ENCODE measurements at regions not wholly inside any gene's neighbourhood (a gene's known extent, or its start where the extent isn't known, plus 50 kb on each side); places are given as distances from the start of the nearest gene placed in this dataset.

DNA sequence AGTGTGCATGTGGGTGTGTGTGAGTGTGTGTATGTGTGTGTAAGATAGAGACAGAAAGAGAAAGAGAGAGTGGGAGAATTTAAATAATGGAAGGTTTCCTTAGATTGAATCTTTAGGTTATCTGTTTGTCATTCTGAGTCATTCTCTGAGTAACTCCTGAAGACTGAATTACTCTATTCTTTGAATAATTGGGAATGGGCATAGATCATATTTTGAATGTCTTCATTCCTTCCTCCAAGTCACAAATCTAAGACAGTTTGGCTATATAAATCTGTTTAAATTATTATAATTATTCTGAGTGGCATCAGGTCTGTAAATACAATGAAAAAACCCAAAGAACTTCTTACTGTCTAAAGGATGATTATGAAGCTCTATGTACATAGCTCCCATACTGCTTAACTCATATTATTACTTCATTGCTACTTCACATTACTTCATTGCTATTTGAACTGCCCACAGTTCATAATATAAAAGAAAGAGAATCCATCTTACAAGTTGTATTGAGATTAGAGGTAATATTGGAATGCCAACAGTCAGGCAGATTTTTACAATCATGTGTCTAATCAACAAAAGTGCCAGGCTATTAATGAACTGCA lies 346.6 kb upstream of the CCDC179 start:
- H3F3A ChIP-seq (ENCODE audit: control insufficient read depth, insufficient read depth): no peaks in the 10 kb centered on the region
- no peak overlapping the region for H3K27ac ChIP-seq (ENCODE audit: low read depth, low read length)
- H3K9me2 ChIP-seq (replicated peaks; ENCODE audit: control insufficient read depth, low read length): no peaks in the 10 kb centered on the region
- no peaks in the 10 kb centered on the region for H4K20me1 ChIP-seq (ENCODE audit: control insufficient read depth, insufficient read depth, low read depth, low read length)
- H3K36me3 ChIP-seq (ENCODE audit: control insufficient read depth, low read length): no peaks in the 10 kb centered on the region
- no peaks in the 10 kb centered on the region for H3K27me3 ChIP-seq (ENCODE audit: control insufficient read depth, low read length)
- no peaks in the 10 kb centered on the region for H3K79me2 ChIP-seq (ENCODE audit: control insufficient read depth, low read length)
- H3K4me3 ChIP-seq (ENCODE audit: low read length): no peak overlapping the region
- no peak overlapping the region for H3K4me2 ChIP-seq (ENCODE audit: low read length)
- no peak for TF ChIP-seq EZH2phosphoT487 (IDR thresholded peaks at IDR 0.05; ENCODE audit: borderline replicate concordance, low read length)
- TF ChIP-seq, protein P1, sequence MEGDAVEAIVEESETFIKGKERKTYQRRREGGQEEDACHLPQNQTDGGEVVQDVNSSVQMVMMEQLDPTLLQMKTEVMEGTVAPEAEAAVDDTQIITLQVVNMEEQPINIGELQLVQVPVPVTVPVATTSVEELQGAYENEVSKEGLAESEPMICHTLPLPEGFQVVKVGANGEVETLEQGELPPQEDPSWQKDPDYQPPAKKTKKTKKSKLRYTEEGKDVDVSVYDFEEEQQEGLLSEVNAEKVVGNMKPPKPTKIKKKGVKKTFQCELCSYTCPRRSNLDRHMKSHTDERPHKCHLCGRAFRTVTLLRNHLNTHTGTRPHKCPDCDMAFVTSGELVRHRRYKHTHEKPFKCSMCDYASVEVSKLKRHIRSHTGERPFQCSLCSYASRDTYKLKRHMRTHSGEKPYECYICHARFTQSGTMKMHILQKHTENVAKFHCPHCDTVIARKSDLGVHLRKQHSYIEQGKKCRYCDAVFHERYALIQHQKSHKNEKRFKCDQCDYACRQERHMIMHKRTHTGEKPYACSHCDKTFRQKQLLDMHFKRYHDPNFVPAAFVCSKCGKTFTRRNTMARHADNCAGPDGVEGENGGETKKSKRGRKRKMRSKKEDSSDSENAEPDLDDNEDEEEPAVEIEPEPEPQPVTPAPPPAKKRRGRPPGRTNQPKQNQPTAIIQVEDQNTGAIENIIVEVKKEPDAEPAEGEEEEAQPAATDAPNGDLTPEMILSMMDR (IDR thresholded peaks at IDR 0.05; ENCODE audit: low read depth, low read length, poor library complexity, severe bottlenecking): no peak
- no peaks in the 10 kb centered on the region for H3K4me1 ChIP-seq (ENCODE audit: control insufficient read depth, low read length)
- peaks cover 19% of the 10 kb centered on the region for H3K9me3 ChIP-seq (ENCODE audit: control insufficient read depth, insufficient read depth, low read length)

DNA sequence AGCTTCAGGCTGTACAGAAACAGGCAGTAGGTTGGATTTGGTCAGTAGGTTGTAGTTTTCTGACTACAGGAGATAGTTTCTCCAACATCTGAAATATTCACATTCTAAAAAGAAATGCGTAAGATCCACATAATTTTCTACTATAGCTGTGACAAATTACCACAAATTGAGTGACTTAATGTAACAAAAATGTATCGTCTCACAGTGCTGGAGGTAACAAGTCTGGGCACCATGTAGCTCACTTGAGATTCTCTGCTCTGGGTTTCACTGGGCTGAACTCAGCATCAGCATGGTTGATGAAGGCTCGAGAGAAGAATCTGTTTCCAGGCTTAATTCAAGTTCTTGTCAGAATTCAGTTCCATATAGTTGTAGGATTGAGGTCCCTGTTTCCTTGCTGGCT lies 350.9 kb upstream of the CCDC179 start:
- H3K79me2 ChIP-seq (ENCODE audit: control insufficient read depth, low read length): no peaks in the 10 kb centered on the region
- peaks cover 6% of the 10 kb centered on the region; the same call in 1 of the 2 replicates for H3K4me1 ChIP-seq (ENCODE audit: control insufficient read depth, low read length)
- no peaks in the 10 kb centered on the region for H3K36me3 ChIP-seq (ENCODE audit: control insufficient read depth, low read length)
- TF ChIP-seq, protein P1 (IDR thresholded peaks at IDR 0.05; ENCODE audit: low read depth, low read length, poor library complexity, severe bottlenecking): no peak
- no peak for TF ChIP-seq EZH2phosphoT487 (IDR thresholded peaks at IDR 0.05; ENCODE audit: borderline replicate concordance, low read length)
- H3K4me3 ChIP-seq (ENCODE audit: low read length): no peak overlapping the region
- H4K20me1 ChIP-seq (ENCODE audit: control insufficient read depth, insufficient read depth, low read depth, low read length): no peaks in the 10 kb centered on the region
- no peaks in the 10 kb centered on the region for H3K27me3 ChIP-seq (ENCODE audit: control insufficient read depth, low read length)
- no peaks in the 10 kb centered on the region for H3K9me2 ChIP-seq (replicated peaks; ENCODE audit: control insufficient read depth, low read length)
- H3F3A ChIP-seq (ENCODE audit: control insufficient read depth, insufficient read depth): no peaks in the 10 kb centered on the region
- H3K27ac ChIP-seq (ENCODE audit: low read depth, low read length): no peak overlapping the region
- no peak overlapping the region for H3K4me2 ChIP-seq (ENCODE audit: low read length)
- no peaks in the 10 kb centered on the region for H3K9me3 ChIP-seq (ENCODE audit: control insufficient read depth, insufficient read depth, low read length)

DNA sequence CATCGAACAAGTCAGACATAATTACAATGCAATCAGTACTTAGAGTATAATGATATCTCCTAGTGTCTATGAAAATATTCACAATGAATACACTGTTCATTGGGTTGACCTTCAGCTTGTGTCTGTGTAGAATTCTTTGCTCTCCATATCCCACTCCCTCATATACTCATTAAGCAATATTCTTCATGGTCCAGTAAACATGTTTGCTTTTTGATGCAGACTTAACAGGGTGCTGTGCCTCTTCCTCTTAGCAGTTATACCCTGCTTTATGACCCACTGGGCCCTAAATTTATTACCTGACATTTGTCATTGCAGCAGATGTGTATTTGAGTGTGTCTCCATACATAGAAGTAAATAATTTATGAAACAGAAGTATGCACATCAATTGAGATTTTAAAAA lies 352.5 kb upstream of the CCDC179 start:
- H3K4me2 ChIP-seq (ENCODE audit: low read length): no peak overlapping the region
- no peaks in the 10 kb centered on the region for H3K9me2 ChIP-seq (replicated peaks; ENCODE audit: control insufficient read depth, low read length)
- no peaks in the 10 kb centered on the region for H4K20me1 ChIP-seq (ENCODE audit: control insufficient read depth, insufficient read depth, low read depth, low read length)
- H3K27me3 ChIP-seq (ENCODE audit: control insufficient read depth, low read length): no peaks in the 10 kb centered on the region
- TF ChIP-seq, protein P1 (IDR thresholded peaks at IDR 0.05; ENCODE audit: low read depth, low read length, poor library complexity, severe bottlenecking): no peak
- no peak for TF ChIP-seq EZH2phosphoT487 (IDR thresholded peaks at IDR 0.05; ENCODE audit: borderline replicate concordance, low read length)
- H3K9me3 ChIP-seq (ENCODE audit: control insufficient read depth, insufficient read depth, low read length): no peaks in the 10 kb centered on the region
- no peak overlapping the region for H3K4me3 ChIP-seq (ENCODE audit: low read length)
- no peak overlapping the region for H3K27ac ChIP-seq (ENCODE audit: low read depth, low read length)
- no peaks in the 10 kb centered on the region for H3K36me3 ChIP-seq (ENCODE audit: control insufficient read depth, low read length)
- H3K4me1 ChIP-seq (ENCODE audit: control insufficient read depth, low read length): peaks cover 6% of the 10 kb centered on the region; the same call in 1 of the 2 replicates
- H3K79me2 ChIP-seq (ENCODE audit: control insufficient read depth, low read length): no peaks in the 10 kb centered on the region
- no peaks in the 10 kb centered on the region for H3F3A ChIP-seq (ENCODE audit: control insufficient read depth, insufficient read depth)

Data from DOHH2 (cell line).